ENCODE measurements at regions not wholly inside any gene's neighbourhood (a gene's known extent, or its start where the extent isn't known, plus 50 kb on each side); places are given as distances from the start of the nearest gene placed in this dataset.

GRCh38 chr2:150228936-150229335 lies 258.5 kb downstream of the RND3 start:
- no peak for TF ChIP-seq CTCF (IDR thresholded peaks at IDR 0.05; ENCODE audit: insufficient read depth, low read length, poor library complexity, severe bottlenecking)
- no peaks in the 10 kb centered on the region for H3K27me3 ChIP-seq (replicated peaks; ENCODE audit: control insufficient read depth, insufficient read depth, low read length)
- no peak for DNase-seq (ENCODE audit: extremely low read depth, insufficient read length)

GRCh38 chr2:150225030-150225429 lies 262.4 kb downstream of the RND3 start:
- H3K27me3 ChIP-seq (replicated peaks; ENCODE audit: control insufficient read depth, insufficient read depth, low read length) = no peaks in the 10 kb centered on the region
- no peak for TF ChIP-seq CTCF (IDR thresholded peaks at IDR 0.05; ENCODE audit: insufficient read depth, low read length, poor library complexity, severe bottlenecking)
- H3K36me3 ChIP-seq (ENCODE audit: control insufficient read depth, insufficient read depth, low read length) = no peaks in the 10 kb centered on the region
- DNase-seq (ENCODE audit: extremely low read depth, insufficient read length) = no peak
- H3K4me3 ChIP-seq (replicated peaks; ENCODE audit: low read depth, low read length) = no peak overlapping the region

More at GRCh38 chr2:150228936-150229335, 258.5 kb downstream of the RND3 start:
- no peak overlapping the region for H3K4me3 ChIP-seq (replicated peaks; ENCODE audit: low read depth, low read length)
- H3K36me3 ChIP-seq (ENCODE audit: control insufficient read depth, insufficient read depth, low read length) = no peaks in the 10 kb centered on the region

GRCh38 chr2:150224321-150224720 lies 263.1 kb downstream of the RND3 start:
- Histone ChIP-seq H3K27me3 (replicated peaks; ENCODE audit: control insufficient read depth, insufficient read depth, low read length) (no peaks in the 10 kb centered on the region), H3K36me3 (ENCODE audit: control insufficient read depth, insufficient read depth, low read length) (no peaks in the 10 kb centered on the region), H3K4me3 (replicated peaks; ENCODE audit: low read depth, low read length) (no peak overlapping the region)
- no peak for TF ChIP-seq CTCF (IDR thresholded peaks at IDR 0.05; ENCODE audit: insufficient read depth, low read length, poor library complexity, severe bottlenecking)
- DNase-seq (ENCODE audit: extremely low read depth, insufficient read length) = no peak

- Histone ChIP-seq H3K27me3 (replicated peaks; ENCODE audit: control insufficient read depth, insufficient read depth, low read length) (no peaks in the 10 kb centered on the region), H3K4me3 (replicated peaks; ENCODE audit: low read depth, low read length) (no peak overlapping the region), H3K36me3 (ENCODE audit: control insufficient read depth, insufficient read depth, low read length) (no peaks in the 10 kb centered on the region)
- TF ChIP-seq CTCF (IDR thresholded peaks at IDR 0.05; ENCODE audit: insufficient read depth, low read length, poor library complexity, severe bottlenecking) = no peak
- DNase-seq (ENCODE audit: extremely low read depth, insufficient read length) = no peak
Measured at GRCh38 chr2:150222942-150223341, 264.5 kb downstream of the RND3 start.

GRCh38 chr2:150222379-150222778 lies 265.1 kb downstream of the RND3 start:
- Histone ChIP-seq H3K27me3 (replicated peaks; ENCODE audit: control insufficient read depth, insufficient read depth, low read length) (no peaks in the 10 kb centered on the region), H3K4me3 (replicated peaks; ENCODE audit: low read depth, low read length) (no peak overlapping the region), H3K36me3 (ENCODE audit: control insufficient read depth, insufficient read depth, low read length) (no peaks in the 10 kb centered on the region)
- no peak for TF ChIP-seq CTCF (IDR thresholded peaks at IDR 0.05; ENCODE audit: insufficient read depth, low read length, poor library complexity, severe bottlenecking)
- DNase-seq (ENCODE audit: extremely low read depth, insufficient read length) = no peak

GRCh38 chr2:150219861-150220260 lies 267.6 kb downstream of the RND3 start:
- H3K36me3 ChIP-seq (ENCODE audit: control insufficient read depth, insufficient read depth, low read length) = no peaks in the 10 kb centered on the region
- no peak overlapping the region for H3K4me3 ChIP-seq (replicated peaks; ENCODE audit: low read depth, low read length)
- DNase-seq (ENCODE audit: extremely low read depth, insufficient read length) = no peak
- no peaks in the 10 kb centered on the region for H3K27me3 ChIP-seq (replicated peaks; ENCODE audit: control insufficient read depth, insufficient read depth, low read length)
- no peak for TF ChIP-seq CTCF (IDR thresholded peaks at IDR 0.05; ENCODE audit: insufficient read depth, low read length, poor library complexity, severe bottlenecking)
